HUDEP-2 (cell line): ENCODE measurements at regions not wholly inside any gene's neighbourhood (a gene's known extent, or its start where the extent isn't known, plus 50 kb on each side); places are given as distances from the start of the nearest gene placed in this dataset.
"Not testable (repeated sequence)": the region's sequence is repeated elsewhere in the genome, so short reads cannot be mapped to it uniquely, and the experiment has no call there.

Source experiments
- DNase-seq, 76 experiments: peaks; one replicate each; lab custom pipeline; 2025; ENCODE audit not compliant: unreplicated experiment in 76 of 76; lab: John Stamatoyannopoulos, UW

- DNase-seq, result not testable (repeated sequence)
Observed at GRCh38 chr16:26836114-26836513, 230.6 kb upstream of the C16orf82 start.

- no peak for DNase-seq
Observed at GRCh38 chr16:26838931-26839330, 227.8 kb upstream of the C16orf82 start.

GRCh38 chr16:26840691-26841090 is 226.0 kb upstream of the C16orf82 start:
- DNase-seq, result no peak

GRCh38 chr16:26856271-26856670 is 210.5 kb upstream of the C16orf82 start:
- no peak for DNase-seq

GRCh38 chr16:26856791-26857190 is 209.9 kb upstream of the C16orf82 start:
- no peak for DNase-seq

GRCh38 chr16:26857371-26857770 is 209.4 kb upstream of the C16orf82 start:
- no peak for DNase-seq

- no peak for DNase-seq
Observed at GRCh38 chr16:26860506-26860905, 206.2 kb upstream of the C16orf82 start.

GRCh38 chr16:26863931-26864330 is 202.8 kb upstream of the C16orf82 start:
- DNase-seq, result no peak

- DNase-seq, result not testable (repeated sequence)
Observed at GRCh38 chr16:26874318-26874717, 192.4 kb upstream of the C16orf82 start.

- no peak for DNase-seq
Observed at GRCh38 chr16:26877421-26877820, 189.3 kb upstream of the C16orf82 start.

GRCh38 chr16:26885674-26886073 is 181.1 kb upstream of the C16orf82 start:
- no peak for DNase-seq

- DNase-seq, result no peak
Observed at GRCh38 chr16:26889740-26890139, 177.0 kb upstream of the C16orf82 start.

- no peak for DNase-seq
Observed at GRCh38 chr16:26898200-26898599, 168.5 kb upstream of the C16orf82 start.

- DNase-seq, result no peak
Observed at GRCh38 chr16:26901196-26901861, 165.4 kb upstream of the C16orf82 start.

- DNase-seq, result no peak
Observed at GRCh38 chr16:26901983-26902382, 164.7 kb upstream of the C16orf82 start.

GRCh38 chr16:26905336-26905735 is 161.4 kb upstream of the C16orf82 start:
- no peak for DNase-seq

GRCh38 chr16:26909623-26910022 is 157.1 kb upstream of the C16orf82 start:
- DNase-seq, result no peak

- no peak for DNase-seq
Observed at GRCh38 chr16:26911436-26911835, 155.3 kb upstream of the C16orf82 start.

- DNase-seq, result no peak
Observed at GRCh38 chr16:26913851-26914250, 152.9 kb upstream of the C16orf82 start.

GRCh38 chr16:26930786-26931581 is 135.7 kb upstream of the C16orf82 start:
- DNase-seq, result no peak

- no peak for DNase-seq
Observed at GRCh38 chr16:26950636-26951035, 116.1 kb upstream of the C16orf82 start.

GRCh38 chr16:26951950-26952349 is 114.8 kb upstream of the C16orf82 start:
- no peak for DNase-seq
